ENCODE measurements at regions not wholly inside any gene's neighbourhood (a gene's known extent, or its start where the extent isn't known, plus 50 kb on each side); places are given as distances from the start of the nearest gene placed in this dataset.

- no peak overlapping the region for H3K27ac Mint-ChIP-seq
- H3K9me3 Mint-ChIP-seq: no peaks in the 10 kb centered on the region
- H3K36me3 Mint-ChIP-seq (ENCODE audit: low read depth): no peaks in the 10 kb centered on the region
- peaks cover 43% of the 10 kb centered on the region for H3K4me1 Mint-ChIP-seq (ENCODE audit: low read depth)
- DNase-seq: no peak
- peaks cover 3% of the 10 kb centered on the region; the same call in 1 of the 2 replicates for H3K27me3 Mint-ChIP-seq (ENCODE audit: insufficient read depth)
- H3K4me3 Mint-ChIP-seq: no peak overlapping the region
- TF ChIP-seq CTCF (IDR thresholded peaks at IDR 0.05): no peak
Observed at GRCh38 chr7:85469446-85470010, 282.7 kb upstream of the SEMA3D start.

- no peak overlapping the region; the same call in 1 of the 2 replicates for H3K4me3 Mint-ChIP-seq
- no peaks in the 10 kb centered on the region for H3K36me3 Mint-ChIP-seq (ENCODE audit: low read depth)
- peak; percentile 73 for TF ChIP-seq CTCF (IDR thresholded peaks at IDR 0.05)
- H3K4me1 Mint-ChIP-seq (ENCODE audit: low read depth): peaks cover 7% of the 10 kb centered on the region
- no peak overlapping the region for H3K27ac Mint-ChIP-seq
- H3K9me3 Mint-ChIP-seq: no peaks in the 10 kb centered on the region
- peaks cover 3% of the 10 kb centered on the region; the same call in 1 of the 2 replicates for H3K27me3 Mint-ChIP-seq (ENCODE audit: insufficient read depth)
- DNase-seq: no peak
Observed at GRCh38 chr7:85464042-85464651, 277.3 kb upstream of the SEMA3D start.

DNA sequence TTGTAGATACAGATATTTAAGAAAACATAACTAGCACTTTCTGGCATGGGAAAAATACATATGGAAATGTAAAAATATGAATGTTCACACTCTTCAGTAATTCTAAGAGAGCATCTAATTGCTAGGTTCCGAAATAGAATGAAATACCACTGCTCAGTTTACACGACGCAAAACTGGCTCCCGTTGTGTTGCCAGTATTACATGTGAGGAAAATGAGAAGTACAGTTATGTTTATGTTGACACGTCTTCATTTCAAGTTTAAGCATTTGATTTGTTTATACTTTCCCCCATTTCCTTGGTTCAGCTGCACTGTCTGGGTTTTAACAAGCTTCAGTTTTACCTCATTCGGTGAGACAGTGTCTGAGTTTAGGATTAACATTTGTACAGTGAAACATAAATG lies 275.8 kb upstream of the SEMA3D start:
- H3K27ac Mint-ChIP-seq: no peak overlapping the region
- H3K4me3 Mint-ChIP-seq: no peak overlapping the region
- no peak for DNase-seq
- no peak for TF ChIP-seq CTCF (IDR thresholded peaks at IDR 0.05)
- peaks cover 7% of the 10 kb centered on the region for H3K4me1 Mint-ChIP-seq (ENCODE audit: low read depth)
- peaks cover 3% of the 10 kb centered on the region; the same call in 1 of the 2 replicates for H3K27me3 Mint-ChIP-seq (ENCODE audit: insufficient read depth)
- no peaks in the 10 kb centered on the region for H3K36me3 Mint-ChIP-seq (ENCODE audit: low read depth)
- no peaks in the 10 kb centered on the region for H3K9me3 Mint-ChIP-seq

DNA sequence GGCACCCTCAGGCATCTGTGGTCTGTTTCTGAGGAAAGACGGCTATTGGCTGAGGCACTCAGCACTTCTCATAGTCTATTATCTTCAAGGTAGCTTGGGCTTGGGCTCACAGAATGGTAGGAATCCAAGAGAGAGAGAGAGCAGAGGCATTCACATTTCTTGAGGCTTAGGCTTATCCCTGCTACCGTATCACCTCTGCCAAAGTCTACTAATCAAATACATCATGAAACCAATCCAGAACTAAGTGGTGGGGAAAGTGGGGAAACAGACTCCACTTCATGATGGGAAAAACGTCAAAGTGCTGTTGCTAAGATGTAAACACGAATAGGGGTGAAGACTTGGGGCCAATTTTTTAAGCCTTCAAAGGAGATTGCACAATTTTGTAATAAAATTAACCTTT lies 271.1 kb upstream of the SEMA3D start:
- no peak overlapping the region for H3K4me3 Mint-ChIP-seq
- no peak for TF ChIP-seq CTCF (IDR thresholded peaks at IDR 0.05)
- peaks cover 3% of the 10 kb centered on the region; the same call in 1 of the 2 replicates for H3K27me3 Mint-ChIP-seq (ENCODE audit: insufficient read depth)
- H3K27ac Mint-ChIP-seq: no peak overlapping the region
- no peaks in the 10 kb centered on the region for H3K36me3 Mint-ChIP-seq (ENCODE audit: low read depth)
- peaks cover 5% of the 10 kb centered on the region; the same call in 1 of the 2 replicates for H3K4me1 Mint-ChIP-seq (ENCODE audit: low read depth)
- no peaks in the 10 kb centered on the region for H3K9me3 Mint-ChIP-seq
- DNase-seq: no peak

GRCh38 chr7:85456254-85456653 lies 269.4 kb upstream of the SEMA3D start:
- no peak overlapping the region for H3K4me3 Mint-ChIP-seq
- peaks cover 3% of the 10 kb centered on the region; the same call in 1 of the 2 replicates for H3K27me3 Mint-ChIP-seq (ENCODE audit: insufficient read depth)
- no peak overlapping the region for H3K27ac Mint-ChIP-seq
- H3K4me1 Mint-ChIP-seq (ENCODE audit: low read depth): peaks cover 5% of the 10 kb centered on the region; the same call in 1 of the 2 replicates
- no peak for DNase-seq
- H3K9me3 Mint-ChIP-seq: no peaks in the 10 kb centered on the region
- no peak for TF ChIP-seq CTCF (IDR thresholded peaks at IDR 0.05)
- H3K36me3 Mint-ChIP-seq (ENCODE audit: low read depth): no peaks in the 10 kb centered on the region
